GM23338 (cell line): ENCODE measurements at regions not wholly inside any gene's neighbourhood (a gene's known extent, or its start where the extent isn't known, plus 50 kb on each side); places are given as distances from the start of the nearest gene placed in this dataset.

ENCODE experiments used
- ATAC-seq: fragments of 200-7000 bp; cut with Tn5 transposase; 3 replicates; pipeline ENCODE4 v1.9.1; 2020
- DNase-seq: peaks from one replicate; pipeline ENCODE4 v3.0.0-alpha.2; 2015; ENCODE audit warnings: low spot score
- H2AFZ ChIP-seq: fragments of 200-600 bp; sonication (generic); 2 replicates; pipeline ENCODE4 v1.8.0; 2016; ENCODE audit warnings: antibody characterized with exemption, mild to moderate bottlenecking, moderate library complexity
- H3F3A ChIP-seq: fragments of 200-600 bp; sonication (generic); replicated peaks from 2 replicates; pipeline ENCODE4 v1.8.0; 2017; ENCODE audit warnings: antibody characterized with exemption, mixed run types, low read depth
- H3K27ac ChIP-seq: fragments of 200-600 bp; sonication (generic); 2 replicates; pipeline ENCODE4 v1.6.1; 2016; ENCODE audit warnings: low read depth
- H3K27me3 ChIP-seq: fragments of 200-600 bp; sonication (generic); 2 replicates; pipeline ENCODE4 v1.8.0; 2016; ENCODE audit warnings: mild to moderate bottlenecking, mixed run types, moderate library complexity; ENCODE audit not compliant: insufficient read depth
- H3K36me3 ChIP-seq: fragments of 200-600 bp; sonication (generic); 2 replicates; pipeline ENCODE4 v1.8.0; 2016; ENCODE audit warnings: mild to moderate bottlenecking; ENCODE audit not compliant: insufficient read depth
- H3K4me1 ChIP-seq: fragments of 200-600 bp; sonication (generic); 2 replicates; pipeline ENCODE4 v1.8.0; 2016; ENCODE audit warnings: mild to moderate bottlenecking, moderate library complexity; ENCODE audit not compliant: insufficient read depth
- H3K4me2 ChIP-seq: fragments of 200-600 bp; sonication (generic); 2 replicates; pipeline ENCODE4 v1.7.1; 2017; ENCODE audit warnings: mixed run types
- H3K4me3 ChIP-seq: fragments of 200-600 bp; sonication (generic); 2 replicates; pipeline ENCODE4 v1.6.1; 2016; ENCODE audit warnings: mixed run types
- H3K79me2 ChIP-seq: fragments of 200-600 bp; sonication (generic); replicated peaks from 2 replicates; pipeline ENCODE4 v1.8.0; 2017; ENCODE audit warnings: mild to moderate bottlenecking; ENCODE audit not compliant: insufficient read depth
- H3K9me2 ChIP-seq: fragments of 200-600 bp; sonication (generic); 2 replicates; pipeline ENCODE4 v1.8.0; 2017; ENCODE audit not compliant: insufficient read depth
- H4K20me1 ChIP-seq: fragments of 200-600 bp; sonication (generic); replicated peaks from 2 replicates; pipeline ENCODE4 v1.8.0; 2017; ENCODE audit warnings: mild to moderate bottlenecking; ENCODE audit not compliant: insufficient read depth
- H3K27ac Mint-ChIP-seq: 2 replicates; pipeline ENCODE4 v1.8.0; 2020; ENCODE audit warnings: inconsistent platforms, mild to moderate bottlenecking, moderate library complexity, mixed read lengths
- H3K27me3 Mint-ChIP-seq: 3 replicates; pipeline ENCODE4 v1.8.0; 2022; ENCODE audit warnings: low read depth, mild to moderate bottlenecking, moderate library complexity, mixed read lengths, inconsistent platforms; ENCODE audit not compliant: insufficient read depth, poor library complexity
- H3K36me3 Mint-ChIP-seq: 3 replicates; pipeline ENCODE4 v1.8.0; 2021; ENCODE audit warnings: low read depth, mild to moderate bottlenecking, inconsistent platforms, moderate library complexity, mixed read lengths
- H3K4me1 Mint-ChIP-seq: 3 replicates; pipeline ENCODE4 v1.8.0; 2020; ENCODE audit warnings: mild to moderate bottlenecking, inconsistent platforms, mixed read lengths
- H3K4me3 Mint-ChIP-seq: 3 replicates; pipeline ENCODE4 v1.8.0; 2021; ENCODE audit warnings: moderate library complexity, mild to moderate bottlenecking, inconsistent platforms, mixed read lengths
- H3K9me3 Mint-ChIP-seq: 3 replicates; pipeline ENCODE4 v1.8.0; 2020; ENCODE audit warnings: moderate library complexity, mild to moderate bottlenecking, inconsistent platforms, mixed read lengths
- CREB1 ChIP-seq: fragments of 250-450 bp; sonication (Bioruptor Pico); IDR thresholded peaks from 2 replicates; pipeline ENCODE4 v1.5.0; 2020; ENCODE audit warnings: low read depth, mild to moderate bottlenecking, moderate library complexity
- EZH2 ChIP-seq: fragments of 200-600 bp; sonication (generic); IDR thresholded peaks from one replicate; pipeline ENCODE4 v1.8.0; 2017; ENCODE audit warnings: antibody characterized with exemption, mild to moderate bottlenecking, low read depth; ENCODE audit not compliant: unreplicated experiment
- EZH2phosphoT487 ChIP-seq: fragments of 200-600 bp; sonication (generic); IDR thresholded peaks from one replicate; pipeline ENCODE4 v1.8.1; 2018; ENCODE audit warnings: antibody characterized with exemption; ENCODE audit not compliant: unreplicated experiment
- JUNB ChIP-seq: IDR thresholded peaks from one replicate; pipeline ENCODE4 v1.6.1; 2016; ENCODE audit warnings: antibody characterized with exemption; ENCODE audit not compliant: unreplicated experiment
- NANOG ChIP-seq: IDR thresholded peaks from 2 replicates; pipeline ENCODE4 v1.6.1; 2016; ENCODE audit warnings: antibody characterized with exemption, borderline replicate concordance
- POLR2AphosphoS5 ChIP-seq: IDR thresholded peaks from 2 replicates; pipeline ENCODE4 v1.6.1; 2016; ENCODE audit warnings: antibody characterized with exemption, low read depth
- STAT1 ChIP-seq: IDR thresholded peaks from one replicate; pipeline ENCODE4 v1.6.1; 2016; ENCODE audit warnings: antibody characterized with exemption; ENCODE audit not compliant: unreplicated experiment
- ZNF114 ChIP-seq: fragments of 250-450 bp; sonication (Bioruptor Pico); IDR thresholded peaks from 2 replicates; pipeline ENCODE4 v1.5.0; 2020; ENCODE audit warnings: mild to moderate bottlenecking, moderate library complexity
- ZNF331 ChIP-seq: fragments of 250-450 bp; sonication (Bioruptor Pico); IDR thresholded peaks from 2 replicates; pipeline ENCODE4 v1.5.0; 2020; ENCODE audit warnings: low read depth, mild to moderate bottlenecking, moderate library complexity
- TF ChIP-seq, protein P1 (sequence below): IDR thresholded peaks from one replicate; pipeline ENCODE4 v1.6.1; 2018; ENCODE audit warnings: antibody characterized with exemption; ENCODE audit not compliant: unreplicated experiment
- TF ChIP-seq, protein P2 (sequence below): IDR thresholded peaks from 2 replicates; pipeline ENCODE4 v1.6.1; 2016; ENCODE audit warnings: antibody characterized with exemption
- TF ChIP-seq, protein P3 (sequence below), 2 experiments: fragments of 200-600 bp in 1 of 2; sonication (generic) in 1 of 2; conservative IDR thresholded peaks; 2 replicates each; pipeline versions ENCODE4 v1.5.1 to v1.6.1; 2016 to 2017; ENCODE audit warnings: antibody characterized with exemption in 2 of 2, low read depth in 2 of 2, mild to moderate bottlenecking in 2 of 2, moderate library complexity in 1 of 2

GRCh38 chr13:53631511-53631910, 602.9 kb downstream of the OLFM4 start (continued):
- TF ChIP-seq, protein P1, sequence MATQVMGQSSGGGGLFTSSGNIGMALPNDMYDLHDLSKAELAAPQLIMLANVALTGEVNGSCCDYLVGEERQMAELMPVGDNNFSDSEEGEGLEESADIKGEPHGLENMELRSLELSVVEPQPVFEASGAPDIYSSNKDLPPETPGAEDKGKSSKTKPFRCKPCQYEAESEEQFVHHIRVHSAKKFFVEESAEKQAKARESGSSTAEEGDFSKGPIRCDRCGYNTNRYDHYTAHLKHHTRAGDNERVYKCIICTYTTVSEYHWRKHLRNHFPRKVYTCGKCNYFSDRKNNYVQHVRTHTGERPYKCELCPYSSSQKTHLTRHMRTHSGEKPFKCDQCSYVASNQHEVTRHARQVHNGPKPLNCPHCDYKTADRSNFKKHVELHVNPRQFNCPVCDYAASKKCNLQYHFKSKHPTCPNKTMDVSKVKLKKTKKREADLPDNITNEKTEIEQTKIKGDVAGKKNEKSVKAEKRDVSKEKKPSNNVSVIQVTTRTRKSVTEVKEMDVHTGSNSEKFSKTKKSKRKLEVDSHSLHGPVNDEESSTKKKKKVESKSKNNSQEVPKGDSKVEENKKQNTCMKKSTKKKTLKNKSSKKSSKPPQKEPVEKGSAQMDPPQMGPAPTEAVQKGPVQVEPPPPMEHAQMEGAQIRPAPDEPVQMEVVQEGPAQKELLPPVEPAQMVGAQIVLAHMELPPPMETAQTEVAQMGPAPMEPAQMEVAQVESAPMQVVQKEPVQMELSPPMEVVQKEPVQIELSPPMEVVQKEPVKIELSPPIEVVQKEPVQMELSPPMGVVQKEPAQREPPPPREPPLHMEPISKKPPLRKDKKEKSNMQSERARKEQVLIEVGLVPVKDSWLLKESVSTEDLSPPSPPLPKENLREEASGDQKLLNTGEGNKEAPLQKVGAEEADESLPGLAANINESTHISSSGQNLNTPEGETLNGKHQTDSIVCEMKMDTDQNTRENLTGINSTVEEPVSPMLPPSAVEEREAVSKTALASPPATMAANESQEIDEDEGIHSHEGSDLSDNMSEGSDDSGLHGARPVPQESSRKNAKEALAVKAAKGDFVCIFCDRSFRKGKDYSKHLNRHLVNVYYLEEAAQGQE = no peak
- TF ChIP-seq, protein P2, sequence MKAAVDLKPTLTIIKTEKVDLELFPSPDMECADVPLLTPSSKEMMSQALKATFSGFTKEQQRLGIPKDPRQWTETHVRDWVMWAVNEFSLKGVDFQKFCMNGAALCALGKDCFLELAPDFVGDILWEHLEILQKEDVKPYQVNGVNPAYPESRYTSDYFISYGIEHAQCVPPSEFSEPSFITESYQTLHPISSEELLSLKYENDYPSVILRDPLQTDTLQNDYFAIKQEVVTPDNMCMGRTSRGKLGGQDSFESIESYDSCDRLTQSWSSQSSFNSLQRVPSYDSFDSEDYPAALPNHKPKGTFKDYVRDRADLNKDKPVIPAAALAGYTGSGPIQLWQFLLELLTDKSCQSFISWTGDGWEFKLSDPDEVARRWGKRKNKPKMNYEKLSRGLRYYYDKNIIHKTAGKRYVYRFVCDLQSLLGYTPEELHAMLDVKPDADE = no peak
- no peak for TF ChIP-seq ZNF114 (CRISPR knock-in tag)
- TF ChIP-seq NANOG = no peak
- no peak for TF ChIP-seq EZH2
- TF ChIP-seq POLR2AphosphoS5 = no peak
- TF ChIP-seq STAT1 = no peak
- TF ChIP-seq CREB1 = no peak
- no peak for TF ChIP-seq JUNB
- TF ChIP-seq ZNF331 = no peak
- TF ChIP-seq, protein P3, sequence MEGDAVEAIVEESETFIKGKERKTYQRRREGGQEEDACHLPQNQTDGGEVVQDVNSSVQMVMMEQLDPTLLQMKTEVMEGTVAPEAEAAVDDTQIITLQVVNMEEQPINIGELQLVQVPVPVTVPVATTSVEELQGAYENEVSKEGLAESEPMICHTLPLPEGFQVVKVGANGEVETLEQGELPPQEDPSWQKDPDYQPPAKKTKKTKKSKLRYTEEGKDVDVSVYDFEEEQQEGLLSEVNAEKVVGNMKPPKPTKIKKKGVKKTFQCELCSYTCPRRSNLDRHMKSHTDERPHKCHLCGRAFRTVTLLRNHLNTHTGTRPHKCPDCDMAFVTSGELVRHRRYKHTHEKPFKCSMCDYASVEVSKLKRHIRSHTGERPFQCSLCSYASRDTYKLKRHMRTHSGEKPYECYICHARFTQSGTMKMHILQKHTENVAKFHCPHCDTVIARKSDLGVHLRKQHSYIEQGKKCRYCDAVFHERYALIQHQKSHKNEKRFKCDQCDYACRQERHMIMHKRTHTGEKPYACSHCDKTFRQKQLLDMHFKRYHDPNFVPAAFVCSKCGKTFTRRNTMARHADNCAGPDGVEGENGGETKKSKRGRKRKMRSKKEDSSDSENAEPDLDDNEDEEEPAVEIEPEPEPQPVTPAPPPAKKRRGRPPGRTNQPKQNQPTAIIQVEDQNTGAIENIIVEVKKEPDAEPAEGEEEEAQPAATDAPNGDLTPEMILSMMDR (conservative IDR thresholded peaks at IDR 0.05; ENCODE audit: low read depth in 2 of 2) = no peak
- no peak for TF ChIP-seq EZH2phosphoT487

DNA sequence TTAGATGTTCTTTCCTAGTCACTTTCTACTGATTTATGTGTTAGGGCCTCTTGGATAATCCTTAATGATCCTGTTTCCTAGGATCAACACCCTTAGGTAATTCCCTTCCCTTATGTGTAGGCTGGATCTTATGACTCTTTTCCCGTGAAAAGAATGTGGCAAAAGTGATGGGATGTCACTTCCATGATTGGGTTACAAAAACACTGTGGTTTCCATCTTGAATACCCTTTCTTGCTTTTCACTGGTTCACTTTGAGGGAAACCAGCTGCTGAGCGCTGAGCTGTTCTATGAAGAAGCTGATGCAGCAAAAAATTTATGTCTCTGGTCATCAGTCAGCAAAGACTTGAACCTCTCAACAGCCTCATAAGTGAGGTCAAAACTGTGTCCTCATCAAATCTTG, 609.4 kb downstream of the OLFM4 start:
- Histone ChIP-seq H3F3A (no peaks in the 10 kb centered on the region), H3K27me3 (no peaks in the 10 kb centered on the region), H2AFZ (no peak overlapping the region), H3K4me3 (no peak overlapping the region), H3K27ac (no peak overlapping the region), H3K36me3 (no peaks in the 10 kb centered on the region), H3K79me2 (no peaks in the 10 kb centered on the region), H3K4me1 (no peaks in the 10 kb centered on the region), H4K20me1 (no peaks in the 10 kb centered on the region), H3K9me2 (no peaks in the 10 kb centered on the region), H3K4me2 (no peak overlapping the region)
- Mint-ChIP-seq H3K27me3 (no peaks in the 10 kb centered on the region), H3K9me3 (no peaks in the 10 kb centered on the region), H3K4me1 (peaks cover 3% of the 10 kb centered on the region; the same call in 1 of the 3 replicates), H3K4me3 (no peak overlapping the region), H3K27ac (no peak overlapping the region), H3K36me3 (no peaks in the 10 kb centered on the region)
- TF ChIP-seq, protein P3 (conservative IDR thresholded peaks at IDR 0.05; ENCODE audit: low read depth in 2 of 2) = no peak
- TF ChIP-seq ZNF331 (no peak), EZH2 (no peak), POLR2AphosphoS5 (no peak), JUNB (no peak), ZNF114 (CRISPR knock-in tag) (no peak), EZH2phosphoT487 (no peak)
- TF ChIP-seq, protein P2 = no peak
- TF ChIP-seq, protein P1 = no peak
- no peak for ATAC-seq
- DNase-seq = no peak
